ENCODE measurements at regions not wholly inside any gene's neighbourhood (a gene's known extent, or its start where the extent isn't known, plus 50 kb on each side); places are given as distances from the start of the nearest gene placed in this dataset.
A peak's percentile ranks its signal among the peaks of the same experiment; 100 is the strongest.
"Not testable (repeated sequence)": the region's sequence is repeated elsewhere in the genome, so short reads cannot be mapped to it uniquely, and the experiment has no call there.

DNA sequence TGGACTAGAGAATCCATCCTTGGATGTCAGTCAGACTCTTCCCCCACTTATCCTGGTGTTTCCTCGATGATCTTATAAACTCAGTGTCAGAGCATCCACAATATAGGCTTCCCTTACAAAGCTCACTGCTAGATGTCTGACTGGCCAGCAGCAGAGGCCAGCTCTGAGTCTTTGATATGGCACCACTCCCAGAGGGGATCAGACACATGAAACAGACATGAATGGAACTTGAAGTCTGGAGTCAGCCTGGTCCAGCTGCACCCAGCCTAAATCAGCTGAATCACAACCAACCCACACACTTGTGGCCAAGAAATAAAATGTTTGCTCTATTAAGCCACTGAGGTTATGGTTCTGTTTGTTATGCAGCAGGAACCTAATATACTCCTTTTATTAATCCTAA lies 129.6 kb upstream of the MED14 start:
- no peak for DNase-seq (ENCODE audit: extremely low read depth, insufficient read length)
- TF ChIP-seq, protein P1, sequence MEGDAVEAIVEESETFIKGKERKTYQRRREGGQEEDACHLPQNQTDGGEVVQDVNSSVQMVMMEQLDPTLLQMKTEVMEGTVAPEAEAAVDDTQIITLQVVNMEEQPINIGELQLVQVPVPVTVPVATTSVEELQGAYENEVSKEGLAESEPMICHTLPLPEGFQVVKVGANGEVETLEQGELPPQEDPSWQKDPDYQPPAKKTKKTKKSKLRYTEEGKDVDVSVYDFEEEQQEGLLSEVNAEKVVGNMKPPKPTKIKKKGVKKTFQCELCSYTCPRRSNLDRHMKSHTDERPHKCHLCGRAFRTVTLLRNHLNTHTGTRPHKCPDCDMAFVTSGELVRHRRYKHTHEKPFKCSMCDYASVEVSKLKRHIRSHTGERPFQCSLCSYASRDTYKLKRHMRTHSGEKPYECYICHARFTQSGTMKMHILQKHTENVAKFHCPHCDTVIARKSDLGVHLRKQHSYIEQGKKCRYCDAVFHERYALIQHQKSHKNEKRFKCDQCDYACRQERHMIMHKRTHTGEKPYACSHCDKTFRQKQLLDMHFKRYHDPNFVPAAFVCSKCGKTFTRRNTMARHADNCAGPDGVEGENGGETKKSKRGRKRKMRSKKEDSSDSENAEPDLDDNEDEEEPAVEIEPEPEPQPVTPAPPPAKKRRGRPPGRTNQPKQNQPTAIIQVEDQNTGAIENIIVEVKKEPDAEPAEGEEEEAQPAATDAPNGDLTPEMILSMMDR (IDR thresholded peaks at IDR 0.05; ENCODE audit: insufficient read depth, low read length, poor library complexity, severe bottlenecking) = no peak
- no peak overlapping the region for H3K4me3 ChIP-seq (replicated peaks; ENCODE audit: low read depth, low read length)
- no peaks in the 10 kb centered on the region for H3K36me3 ChIP-seq (ENCODE audit: control insufficient read depth, insufficient read depth, low read length)
- no peaks in the 10 kb centered on the region for H3K27me3 ChIP-seq (replicated peaks; ENCODE audit: control insufficient read depth, insufficient read depth, low read length)

DNA sequence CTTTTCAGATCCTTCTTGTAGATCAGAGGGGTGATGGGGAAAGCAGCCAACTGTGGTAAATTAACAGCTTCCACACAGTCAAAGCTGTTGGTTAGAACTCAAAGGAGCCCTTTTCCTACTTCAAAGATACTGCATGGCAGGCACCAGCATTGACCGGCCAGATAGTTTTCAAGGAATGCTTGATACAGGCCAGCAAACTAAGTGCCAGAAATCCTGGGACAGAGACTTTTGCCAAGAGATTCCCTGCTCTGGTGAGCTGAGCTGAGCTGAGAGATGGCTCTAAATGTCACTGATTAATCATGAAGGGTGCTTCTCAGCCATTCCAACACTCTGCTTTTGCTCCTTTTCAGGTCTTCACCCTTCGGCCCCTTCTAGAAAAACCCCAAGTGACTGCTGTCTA lies 131.6 kb upstream of the MED14 start:
- TF ChIP-seq, protein P1 (IDR thresholded peaks at IDR 0.05; ENCODE audit: insufficient read depth, low read length, poor library complexity, severe bottlenecking) = no peak
- no peak for DNase-seq (ENCODE audit: extremely low read depth, insufficient read length)
- no peaks in the 10 kb centered on the region for H3K27me3 ChIP-seq (replicated peaks; ENCODE audit: control insufficient read depth, insufficient read depth, low read length)
- H3K4me3 ChIP-seq (replicated peaks; ENCODE audit: low read depth, low read length) = no peak overlapping the region
- H3K36me3 ChIP-seq (ENCODE audit: control insufficient read depth, insufficient read depth, low read length) = no peaks in the 10 kb centered on the region

DNA sequence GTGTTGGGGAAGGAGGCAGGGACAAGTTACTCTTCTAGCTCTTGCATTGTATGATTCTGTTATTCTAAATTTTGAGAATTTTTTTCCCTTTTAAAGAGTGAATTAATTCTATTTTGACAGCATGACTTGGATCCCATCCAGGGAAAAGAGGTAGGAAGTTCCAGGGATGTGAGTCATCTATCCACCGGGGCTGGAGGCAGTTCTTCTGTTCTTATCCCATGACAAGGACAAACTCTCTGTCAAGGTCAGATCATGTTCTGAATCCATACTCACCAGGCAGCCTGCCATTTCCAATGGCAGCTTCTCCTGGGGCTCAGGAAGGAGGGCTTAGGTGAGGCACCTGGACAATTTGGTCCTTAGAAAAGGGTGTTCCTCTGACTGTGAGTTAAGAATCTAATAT lies 132.0 kb upstream of the MED14 start:
- Histone ChIP-seq H3K27me3 (replicated peaks; ENCODE audit: control insufficient read depth, insufficient read depth, low read length) (no peaks in the 10 kb centered on the region), H3K36me3 (ENCODE audit: control insufficient read depth, insufficient read depth, low read length) (no peaks in the 10 kb centered on the region), H3K4me3 (replicated peaks; ENCODE audit: low read depth, low read length) (no peak overlapping the region)
- no peak for DNase-seq (ENCODE audit: extremely low read depth, insufficient read length)
- TF ChIP-seq, protein P1 (IDR thresholded peaks at IDR 0.05; ENCODE audit: insufficient read depth, low read length, poor library complexity, severe bottlenecking) = no peak

DNA sequence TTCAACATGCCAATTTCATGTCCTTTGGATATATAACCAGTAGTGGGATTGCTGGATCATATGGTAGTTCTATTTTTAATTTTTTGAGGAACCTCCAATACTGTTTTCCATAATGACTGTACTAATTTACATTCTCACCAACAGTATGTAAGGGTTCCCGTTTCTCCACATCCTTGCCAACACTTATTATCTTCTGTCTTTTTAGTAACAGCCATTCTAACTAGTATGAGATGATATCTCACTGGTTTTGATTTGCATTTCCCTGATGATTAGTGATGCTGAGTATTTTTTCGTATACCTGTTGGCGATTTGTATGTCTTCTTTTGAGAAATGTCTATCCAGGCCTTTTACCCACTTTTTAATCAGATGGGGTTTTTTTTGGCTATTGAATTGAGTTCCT lies 133.5 kb upstream of the MED14 start:
- Histone ChIP-seq H3K36me3 (ENCODE audit: control insufficient read depth, insufficient read depth, low read length) (no peaks in the 10 kb centered on the region), H3K4me3 (replicated peaks; ENCODE audit: low read depth, low read length) (no peak overlapping the region), H3K27me3 (replicated peaks; ENCODE audit: control insufficient read depth, insufficient read depth, low read length) (no peaks in the 10 kb centered on the region)
- TF ChIP-seq, protein P1 (IDR thresholded peaks at IDR 0.05; ENCODE audit: insufficient read depth, low read length, poor library complexity, severe bottlenecking) = no peak
- DNase-seq (ENCODE audit: extremely low read depth, insufficient read length) = no peak

DNA sequence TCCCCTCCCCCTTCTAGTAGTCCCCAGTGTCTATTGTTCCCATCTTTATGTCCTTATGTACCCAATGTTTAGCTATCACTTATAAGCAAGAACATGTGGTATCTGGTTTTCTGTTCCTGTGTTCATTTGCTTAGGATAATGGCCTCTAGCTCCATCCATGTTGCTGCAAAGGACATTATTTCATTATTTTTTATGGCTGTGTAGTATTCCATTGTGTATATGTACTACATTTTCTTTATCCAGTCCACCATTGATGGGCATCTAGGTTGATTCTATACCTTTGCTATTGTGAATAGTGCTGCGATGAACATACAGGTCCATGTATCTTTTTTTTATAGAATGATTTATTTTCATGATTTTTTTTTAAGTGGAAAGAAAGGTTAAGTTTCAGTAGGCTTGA lies 135.6 kb upstream of the MED14 start:
- H3K4me3 ChIP-seq (replicated peaks; ENCODE audit: low read depth, low read length); H3K36me3 ChIP-seq (ENCODE audit: control insufficient read depth, insufficient read depth, low read length); H3K27me3 ChIP-seq (replicated peaks; ENCODE audit: control insufficient read depth, insufficient read depth, low read length); DNase-seq (ENCODE audit: extremely low read depth, insufficient read length): not testable (repeated sequence)

DNA sequence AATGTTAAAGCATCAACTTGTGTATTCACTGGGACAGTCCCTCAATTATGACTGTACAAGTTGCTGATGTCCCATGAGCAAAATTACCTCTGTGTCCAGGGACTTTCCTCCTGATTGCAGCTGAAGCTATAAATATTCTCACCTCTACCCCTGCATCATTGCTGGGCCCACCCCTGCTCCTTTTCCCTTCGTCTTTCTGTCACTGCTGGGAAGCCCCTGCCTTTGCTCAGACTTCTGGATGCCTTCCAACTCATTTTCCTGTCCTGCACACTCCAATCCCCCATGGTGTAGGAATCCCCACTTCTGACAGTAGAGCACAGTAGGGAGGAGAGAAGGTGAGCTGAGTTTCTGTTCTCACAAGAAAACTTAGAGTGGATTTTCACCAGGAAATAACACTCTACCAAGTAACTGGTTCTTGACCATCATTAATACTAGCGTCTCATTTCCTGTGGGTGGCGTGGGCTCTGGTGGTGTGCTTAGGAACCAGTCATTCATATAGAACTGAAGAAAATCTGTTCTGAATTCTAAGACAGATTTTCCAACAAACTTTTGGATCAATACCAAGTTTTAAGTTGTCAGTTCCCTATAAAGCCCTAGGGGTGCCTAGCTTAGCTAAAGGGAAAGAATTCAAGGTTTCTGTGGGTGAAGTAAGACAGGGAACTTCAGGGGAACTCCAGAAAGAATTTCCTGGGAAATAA lies 136.2 kb upstream of the MED14 start:
- TF ChIP-seq, protein P1 (IDR thresholded peaks at IDR 0.05; ENCODE audit: insufficient read depth, low read length, poor library complexity, severe bottlenecking) = no peak
- Histone ChIP-seq H3K4me3 (replicated peaks; ENCODE audit: low read depth, low read length) (no peak overlapping the region), H3K36me3 (ENCODE audit: control insufficient read depth, insufficient read depth, low read length) (no peaks in the 10 kb centered on the region), H3K27me3 (replicated peaks; ENCODE audit: control insufficient read depth, insufficient read depth, low read length) (no peaks in the 10 kb centered on the region)
- peak; percentile 66 for DNase-seq (ENCODE audit: extremely low read depth, insufficient read length)

Measured in GM06990 (cell line).